Pancreas (tissue), 10 donors: ENCODE measurements at regions not wholly inside any gene's neighbourhood (a gene's known extent, or its start where the extent isn't known, plus 50 kb on each side); places are given as distances from the start of the nearest gene placed in this dataset.
"Not testable (repeated sequence)": the region's sequence is repeated elsewhere in the genome, so short reads cannot be mapped to it uniquely, and the experiment has no call there.

ENCODE experiments used
- ATAC-seq, 4 donors: fragments of 200-7000 bp; cut with Tn5 transposase; one replicate each; pipeline versions ENCODE4 v1.8.0 to v1.9.1; 2020; ENCODE audit warnings: mild to moderate bottlenecking in 4 of 4, moderate library complexity in 4 of 4
- DNase-seq, 6 donors: peaks; one replicate each; pipeline ENCODE4 v3.0.0-alpha.2; 2020
- FAIRE-seq: peaks from 2 replicates; lab custom pipeline; 2012; peaks lifted over from hg19 to GRCh38; lab: Jason Lieb, UNC
- H3K27ac ChIP-seq, 4 donors: fragments of 200-600 bp; sonication (generic); 1 replicate in 3 of 4; 2 replicates in 1 of 4; pipeline versions ENCODE4 v1.5.0 to v1.8.0; 2020
- H3K27me3 ChIP-seq, 4 donors: fragments of 200-600 bp; one replicate each; pipeline ENCODE4 v1.8.0; 2021
- H3K36me3 ChIP-seq, 3 donors: fragments of 200-600 bp; sonication (generic) in 1 of 3; one replicate each; pipeline versions ENCODE4 v1.5.0 to v1.8.0; 2020 to 2021
- H3K4me1 ChIP-seq, 3 donors: fragments of 200-600 bp; one replicate each; pipeline ENCODE4 v1.8.0; 2021
- H3K4me3 ChIP-seq, 4 donors: fragments of 200-600 bp; sonication (generic) in 2 of 4; one replicate each; pipeline versions ENCODE4 v1.5.0 to v1.8.0; 2020 to 2021
- H3K9me3 ChIP-seq, 4 donors: fragments of 200-600 bp; one replicate each; pipeline ENCODE4 v1.8.0; 2021
- WGBS, 2 donors: extraction: QIAGEN DNeasy Blood & Tissue Kit; methylation state at CpG; one replicate each; pipeline ENCODE4 v1.1.7; 2013; 5-methylcytosine and 5-hydroxymethylcytosine counted together
- intact Hi-C, 3 donors: fragments of 100-400 bp; cut with DNase I; formaldehyde crosslinking; loops; one replicate each; pipeline versions ENCODE4 v1.11.1 to v1.14.2; 2022
- TF ChIP-seq, protein P1 (sequence below), 4 donors: fragments of 200-600 bp; sonication (generic) in 3 of 4; IDR thresholded peaks; one replicate each; pipeline versions ENCODE4 v1.5.0 to v1.8.0; 2021; ENCODE audit warnings: antibody characterized with exemption in 4 of 4
- donor health status: healthy with polysubstance abuse.
- donor health status: DM: no; HTN: no; CAD: no; lungs with moderate emphysema.
- donor health status: DM: no; HTN: no; CAD: no.
- donor health status: control.
- donor health status: control.
- donor health status: Bipolar disorder and iron deficiency.
- donor health status: DM: yes; HTN: yes; CAD: no.
- donor health status: DM: no; HTN: no; CAD: no.
- donor health status: DM: no; HTN: no; CAD: no.
- donor health status: DM: yes; HTN: yes; CAD: no.

GRCh38 chr15:85281293-85281882 lies 99.0 kb upstream of the AKAP13 start:
- H3K27me3 ChIP-seq, result no peaks in the 10 kb centered on the region
- H3K27ac ChIP-seq, result no peak overlapping the region
- TF ChIP-seq, protein P1, sequence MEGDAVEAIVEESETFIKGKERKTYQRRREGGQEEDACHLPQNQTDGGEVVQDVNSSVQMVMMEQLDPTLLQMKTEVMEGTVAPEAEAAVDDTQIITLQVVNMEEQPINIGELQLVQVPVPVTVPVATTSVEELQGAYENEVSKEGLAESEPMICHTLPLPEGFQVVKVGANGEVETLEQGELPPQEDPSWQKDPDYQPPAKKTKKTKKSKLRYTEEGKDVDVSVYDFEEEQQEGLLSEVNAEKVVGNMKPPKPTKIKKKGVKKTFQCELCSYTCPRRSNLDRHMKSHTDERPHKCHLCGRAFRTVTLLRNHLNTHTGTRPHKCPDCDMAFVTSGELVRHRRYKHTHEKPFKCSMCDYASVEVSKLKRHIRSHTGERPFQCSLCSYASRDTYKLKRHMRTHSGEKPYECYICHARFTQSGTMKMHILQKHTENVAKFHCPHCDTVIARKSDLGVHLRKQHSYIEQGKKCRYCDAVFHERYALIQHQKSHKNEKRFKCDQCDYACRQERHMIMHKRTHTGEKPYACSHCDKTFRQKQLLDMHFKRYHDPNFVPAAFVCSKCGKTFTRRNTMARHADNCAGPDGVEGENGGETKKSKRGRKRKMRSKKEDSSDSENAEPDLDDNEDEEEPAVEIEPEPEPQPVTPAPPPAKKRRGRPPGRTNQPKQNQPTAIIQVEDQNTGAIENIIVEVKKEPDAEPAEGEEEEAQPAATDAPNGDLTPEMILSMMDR (IDR thresholded peaks at IDR 0.05), result no peak
- FAIRE-seq (no peak), ATAC-seq (no peak), DNase-seq (no peak)
- H3K9me3 ChIP-seq, result no peaks in the 10 kb centered on the region
- intact Hi-C loops, result no loop called here
- H3K36me3 ChIP-seq, result no peaks in the 10 kb centered on the region
- WGBS, 2 donors, result 50 to 56% methylated on average over 7 of the region's 7 CpGs
- no peak overlapping the region for H3K4me3 ChIP-seq
- no peaks in the 10 kb centered on the region for H3K4me1 ChIP-seq

- WGBS, 2 donors, result 76% methylated on average over 11 of the region's 11 CpGs
- H3K9me3 ChIP-seq, result no peaks in the 10 kb centered on the region
- H3K4me1 ChIP-seq, result no peaks in the 10 kb centered on the region
- no peak overlapping the region for H3K27ac ChIP-seq
- no peak for FAIRE-seq
- TF ChIP-seq, protein P1 (IDR thresholded peaks at IDR 0.05), result no peak
- no peak overlapping the region for H3K4me3 ChIP-seq
- no peaks in the 10 kb centered on the region for H3K36me3 ChIP-seq
- intact Hi-C loops, result no loop called here
- DNase-seq, result no peak
- H3K27me3 ChIP-seq, result no peaks in the 10 kb centered on the region
- ATAC-seq, result peak in 2 of 4 donors; percentile 68 to 69
Observed at GRCh38 chr15:85282504-85283115, 97.8 kb upstream of the AKAP13 start.

DNA sequence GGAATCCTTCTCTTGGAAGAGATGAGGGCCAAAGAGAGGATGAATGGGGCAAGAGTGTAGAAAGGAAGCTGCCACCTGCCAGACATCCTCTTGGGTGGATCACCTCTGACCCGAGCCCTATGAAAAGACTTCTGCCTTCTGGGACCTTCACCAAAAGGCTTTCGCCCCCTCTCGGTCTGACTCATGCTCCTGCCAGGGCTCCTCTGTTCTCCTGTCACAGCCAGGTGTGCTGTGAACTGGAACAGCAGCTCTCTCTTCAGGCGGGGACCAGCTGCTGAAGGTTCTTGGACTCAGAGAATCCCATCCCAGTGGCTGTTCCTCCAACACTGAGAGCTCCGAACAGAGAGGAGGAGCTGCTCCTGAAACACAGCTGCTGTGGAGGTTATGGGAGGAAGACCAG lies 96.6 kb upstream of the AKAP13 start:
- not testable (repeated sequence) for FAIRE-seq
- 69 to 79% methylated on average over 5 of the region's 5 CpGs for WGBS, 2 donors

GRCh38 chr15:85284497-85284896 lies 95.9 kb upstream of the AKAP13 start:
- no peaks in the 10 kb centered on the region for H3K9me3 ChIP-seq
- H3K36me3 ChIP-seq, result no peaks in the 10 kb centered on the region
- no peaks in the 10 kb centered on the region for H3K27me3 ChIP-seq
- 63 to 70% methylated on average over 5 of the region's 5 CpGs for WGBS, 2 donors
- no peak for FAIRE-seq
- no peak for ATAC-seq
- intact Hi-C loops, result no loop called here
- no peaks in the 10 kb centered on the region for H3K4me1 ChIP-seq
- H3K4me3 ChIP-seq, result no peak overlapping the region
- no peak overlapping the region for H3K27ac ChIP-seq
- no peak for DNase-seq
- TF ChIP-seq, protein P1 (IDR thresholded peaks at IDR 0.05), result no peak

More for the DNA sequence above, 96.6 kb upstream of the AKAP13 start:
- intact Hi-C loops, H3K4me3 ChIP-seq, H3K27me3 ChIP-seq, H3K9me3 ChIP-seq, ATAC-seq, DNase-seq, H3K36me3 ChIP-seq, H3K27ac ChIP-seq, H3K4me1 ChIP-seq: not testable (repeated sequence)

DNA sequence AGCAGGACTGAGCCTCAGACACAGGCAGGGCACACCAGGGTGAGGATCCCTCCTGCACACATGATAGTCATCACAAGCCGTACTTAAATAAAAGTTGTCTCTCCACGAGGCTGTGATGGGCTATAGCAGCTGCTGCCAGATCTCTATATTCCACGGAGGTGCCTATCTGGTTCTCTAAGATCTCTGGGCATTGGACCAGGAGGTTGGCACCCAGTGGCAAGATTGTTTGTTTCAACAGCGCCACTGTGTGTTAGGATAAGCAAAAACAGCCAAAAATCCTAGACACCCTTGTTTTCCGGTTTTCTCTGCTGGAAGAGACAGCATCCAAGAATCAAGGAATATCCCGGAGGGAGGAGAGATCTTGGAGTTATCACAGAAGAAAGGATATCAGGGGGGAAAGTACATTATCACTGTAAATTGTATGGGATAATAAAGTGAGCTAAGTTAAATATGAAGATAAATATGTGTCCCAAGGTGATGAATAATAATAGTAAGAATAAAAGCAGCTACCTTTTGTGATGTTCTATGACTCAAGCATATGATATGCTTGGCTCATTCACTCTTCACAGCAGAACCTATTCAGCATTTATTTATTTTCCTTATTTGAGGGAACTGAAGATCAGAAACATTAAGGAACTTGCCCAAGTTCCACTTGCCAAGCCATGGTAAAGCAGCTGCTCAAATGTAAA lies 90.6 kb upstream of the AKAP13 start:
- FAIRE-seq (no peak), ATAC-seq (peak; percentile 81 to 97 (median 94)), DNase-seq (peak in 5 of 6 donors; percentile 55 to 71 (median 64))
- Histone ChIP-seq H3K27ac (no peak overlapping the region), H3K4me1 (no peaks in the 10 kb centered on the region), H3K4me3 (no peak overlapping the region), H3K9me3 (no peaks in the 10 kb centered on the region), H3K36me3 (no peaks in the 10 kb centered on the region), H3K27me3 (no peaks in the 10 kb centered on the region)
- intact Hi-C loops, result loop anchor here in 1 of 3 donors (10.0 kb wide), 1 partner anchor 215 kb away; no protein-coding TSS in a partner anchor
- 4 to 6% methylated on average over 6 of the region's 6 CpGs for WGBS, 2 donors
- TF ChIP-seq, protein P1 (IDR thresholded peaks at IDR 0.05), result peak; percentile 12 to 35 (median 22)

GRCh38 chr15:85292583-85292982 lies 87.8 kb upstream of the AKAP13 start:
- H3K4me1 ChIP-seq, H3K27me3 ChIP-seq, FAIRE-seq, DNase-seq, H3K4me3 ChIP-seq, H3K36me3 ChIP-seq, H3K9me3 ChIP-seq, H3K27ac ChIP-seq, ATAC-seq: not testable (repeated sequence)
- 69% methylated on average over 5 of the region's 5 CpGs for WGBS, 2 donors
- intact Hi-C loops, result loop anchor here in 1 of 3 donors (10.0 kb wide), 1 partner anchor 212 kb away; no protein-coding TSS in a partner anchor
